AG09309 (cell line): ENCODE measurements at regions not wholly inside any gene's neighbourhood (a gene's known extent, or its start where the extent isn't known, plus 50 kb on each side); places are given as distances from the start of the nearest gene placed in this dataset.

Source experiments
- DNase-seq: peaks from one replicate; pipeline ENCODE4 v3.0.0-alpha.2; 2010; ENCODE audit warnings: low read depth
- H3K4me3 ChIP-seq: 2 replicates; pipeline ENCODE4 v1.5.1; 2011; ENCODE audit warnings: mild to moderate bottlenecking, low read depth, low read length, moderate library complexity; ENCODE audit not compliant: control insufficient read depth
- CTCF ChIP-seq: IDR thresholded peaks from 2 replicates; pipeline ENCODE4 v1.5.1; 2011; ENCODE audit warnings: mild to moderate bottlenecking, low read depth, low read length, inconsistent platforms; ENCODE audit not compliant: insufficient read depth, control insufficient read depth; ENCODE audit errors: missing control alignments

- TF ChIP-seq CTCF, result no peak
- H3K4me3 ChIP-seq, result no peak overlapping the region
- no peak for DNase-seq
Observed at GRCh38 chr5:167243463-167243862, 1048.0 kb upstream of the WWC1 start.

GRCh38 chr5:167244583-167244982, 1046.9 kb upstream of the WWC1 start:
- no peak for TF ChIP-seq CTCF
- H3K4me3 ChIP-seq, result no peak overlapping the region
- no peak for DNase-seq

- DNase-seq, result no peak
- no peak for TF ChIP-seq CTCF
Observed at GRCh38 chr5:167245868-167246267, 1045.6 kb upstream of the WWC1 start.

GRCh38 chr5:167247816-167248215, 1043.6 kb upstream of the WWC1 start:
- DNase-seq, result no peak
- no peak overlapping the region for H3K4me3 ChIP-seq
- TF ChIP-seq CTCF, result no peak

More at GRCh38 chr5:167245868-167246267, 1045.6 kb upstream of the WWC1 start:
- no peak overlapping the region for H3K4me3 ChIP-seq

GRCh38 chr5:167248257-167248656, 1043.2 kb upstream of the WWC1 start:
- DNase-seq, result no peak
- H3K4me3 ChIP-seq, result no peak overlapping the region
- no peak for TF ChIP-seq CTCF

- H3K4me3 ChIP-seq, result no peak overlapping the region
- TF ChIP-seq CTCF, result no peak
- no peak for DNase-seq
Observed at GRCh38 chr5:167250996-167251395, 1040.4 kb upstream of the WWC1 start.

- TF ChIP-seq CTCF, result no peak
- H3K4me3 ChIP-seq, result no peak overlapping the region
- no peak for DNase-seq
Observed at GRCh38 chr5:167254132-167254531, 1037.3 kb upstream of the WWC1 start.
